ENCODE measurements at regions not wholly inside any gene's neighbourhood (a gene's known extent, or its start where the extent isn't known, plus 50 kb on each side); places are given as distances from the start of the nearest gene placed in this dataset.
"Not testable (repeated sequence)": the region's sequence is repeated elsewhere in the genome, so short reads cannot be mapped to it uniquely, and the experiment has no call there.

DNA sequence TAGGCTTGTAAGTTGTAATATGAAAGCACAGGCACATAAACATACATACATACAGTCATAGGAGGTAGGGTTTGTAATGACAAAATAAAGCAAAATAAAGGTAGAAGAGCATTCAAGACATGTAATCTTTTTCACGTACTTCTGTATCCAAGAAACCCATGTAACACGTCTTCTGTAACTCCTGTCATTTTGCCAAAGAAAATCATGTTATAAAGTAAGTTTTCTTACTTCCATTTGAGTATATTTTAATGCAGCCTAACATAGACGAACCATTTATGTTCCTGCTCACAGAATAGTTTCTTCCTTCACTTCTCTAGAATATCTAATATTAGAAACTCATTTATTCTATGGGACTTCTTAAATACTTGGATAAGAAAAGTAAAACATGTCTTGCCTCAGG, 1884.0 kb upstream of the CELF4 start:
- Histone ChIP-seq H3K4me1 (replicated peaks) (no peaks in the 10 kb centered on the region), H3K9me3 (replicated peaks) (no peaks in the 10 kb centered on the region), H3K27me3 (replicated peaks) (no peaks in the 10 kb centered on the region), H3K4me3 (no peak overlapping the region), H3K36me3 (no peaks in the 10 kb centered on the region), H3K27ac (no peak overlapping the region)
- no peak for DNase-seq (ENCODE audit: low read depth in 1 of 2, low spot score in 2 of 2)

DNA sequence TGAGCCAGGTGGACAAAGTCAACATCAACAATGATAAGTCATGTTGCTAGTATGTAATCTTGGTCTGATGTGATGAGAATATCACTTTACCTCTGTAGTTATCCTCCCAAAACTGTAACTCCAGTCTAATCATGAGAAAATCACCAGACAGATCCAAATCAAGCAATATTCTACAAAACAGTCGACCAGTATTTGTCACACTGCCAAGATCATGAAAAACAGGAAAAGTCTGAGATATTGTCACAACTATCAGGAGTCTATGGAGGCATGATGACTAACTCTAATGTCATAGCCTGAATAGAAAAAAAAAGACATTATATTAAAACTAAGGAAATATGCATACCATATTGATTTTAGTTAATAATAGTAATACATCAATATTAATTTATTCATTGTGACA, 1883.3 kb upstream of the CELF4 start:
- Histone ChIP-seq H3K36me3 (no peaks in the 10 kb centered on the region), H3K9me3 (replicated peaks) (no peaks in the 10 kb centered on the region), H3K4me1 (replicated peaks) (no peaks in the 10 kb centered on the region), H3K27ac (no peak overlapping the region), H3K27me3 (replicated peaks) (no peaks in the 10 kb centered on the region), H3K4me3 (no peak overlapping the region)
- no peak for DNase-seq (ENCODE audit: low read depth in 1 of 2, low spot score in 2 of 2)

DNA sequence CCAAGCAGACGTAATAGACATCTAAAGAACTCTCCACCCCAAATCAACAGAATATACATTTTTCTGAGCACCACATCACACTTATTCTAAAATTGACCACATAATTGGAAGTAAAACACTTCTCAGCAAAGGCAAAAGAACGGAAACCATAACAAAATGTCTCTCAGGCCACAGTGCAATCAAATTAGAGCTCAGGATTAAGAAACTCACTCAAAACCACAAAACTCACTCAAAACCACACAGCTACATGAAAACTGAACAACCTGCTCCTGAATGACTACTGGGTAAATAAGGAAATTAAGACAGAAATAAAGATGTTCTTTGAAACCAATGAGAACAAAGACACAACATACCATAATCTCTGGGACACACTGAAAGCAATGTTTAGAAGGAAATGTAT, 1879.4 kb upstream of the CELF4 start:
- not testable (repeated sequence) for H3K9me3 ChIP-seq (replicated peaks); DNase-seq (ENCODE audit: low read depth in 1 of 2, low spot score in 2 of 2); H3K36me3 ChIP-seq; H3K27ac ChIP-seq; H3K27me3 ChIP-seq (replicated peaks); H3K4me1 ChIP-seq (replicated peaks); H3K4me3 ChIP-seq

DNA sequence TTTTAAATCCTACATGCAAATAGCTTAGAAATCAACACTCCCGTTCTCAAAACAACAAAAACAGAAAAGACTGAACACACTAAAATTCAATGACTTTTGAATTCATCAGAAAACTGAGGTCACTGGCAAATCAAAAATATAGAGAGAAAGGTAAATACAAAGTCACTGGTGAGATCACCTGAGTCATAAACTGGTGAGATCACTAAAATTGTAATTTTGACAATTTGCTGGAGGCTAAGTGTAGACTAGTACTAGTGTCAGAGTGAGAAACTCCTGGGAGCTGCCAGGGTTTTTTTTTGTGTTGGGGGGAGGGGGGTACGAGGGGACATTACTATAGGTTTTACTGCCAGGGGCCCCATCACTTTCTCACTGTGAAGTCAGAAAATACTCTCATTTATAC, 1876.0 kb upstream of the CELF4 start:
- no peaks in the 10 kb centered on the region for H3K36me3 ChIP-seq
- no peaks in the 10 kb centered on the region for H3K27me3 ChIP-seq (replicated peaks)
- H3K27ac ChIP-seq, result no peak overlapping the region
- H3K4me3 ChIP-seq, result no peak overlapping the region
- no peaks in the 10 kb centered on the region for H3K4me1 ChIP-seq (replicated peaks)
- H3K9me3 ChIP-seq (replicated peaks), result peaks cover 6% of the 10 kb centered on the region; the same call in 1 of the 2 replicates
- DNase-seq (ENCODE audit: low read depth in 1 of 2, low spot score in 2 of 2), result no peak

DNA sequence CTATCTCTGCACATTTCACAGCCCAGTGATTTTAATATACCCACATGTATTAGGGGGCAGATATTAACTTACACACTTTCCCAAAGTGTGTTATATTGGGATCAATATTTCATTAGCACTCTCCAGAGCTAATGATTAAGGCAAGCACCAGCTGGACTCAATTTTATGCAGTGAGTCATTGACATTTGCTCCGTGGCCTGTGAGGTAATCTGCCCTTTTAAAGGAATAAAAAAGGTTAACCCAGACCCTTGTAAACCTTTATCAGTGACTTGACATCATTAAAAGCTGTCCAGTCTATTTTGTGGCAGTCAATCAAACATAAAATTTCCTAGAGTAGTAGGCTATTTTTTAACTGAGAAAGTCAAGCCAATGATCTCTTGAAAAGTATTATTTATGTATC, 1870.4 kb upstream of the CELF4 start:
- Histone ChIP-seq H3K4me1 (replicated peaks) (no peaks in the 10 kb centered on the region), H3K27me3 (replicated peaks) (no peaks in the 10 kb centered on the region), H3K9me3 (replicated peaks) (peaks cover 6% of the 10 kb centered on the region; the same call in 1 of the 2 replicates), H3K36me3 (no peaks in the 10 kb centered on the region), H3K27ac (no peak overlapping the region), H3K4me3 (no peak overlapping the region)
- DNase-seq (ENCODE audit: low read depth in 1 of 2, low spot score in 2 of 2), result no peak

DNA sequence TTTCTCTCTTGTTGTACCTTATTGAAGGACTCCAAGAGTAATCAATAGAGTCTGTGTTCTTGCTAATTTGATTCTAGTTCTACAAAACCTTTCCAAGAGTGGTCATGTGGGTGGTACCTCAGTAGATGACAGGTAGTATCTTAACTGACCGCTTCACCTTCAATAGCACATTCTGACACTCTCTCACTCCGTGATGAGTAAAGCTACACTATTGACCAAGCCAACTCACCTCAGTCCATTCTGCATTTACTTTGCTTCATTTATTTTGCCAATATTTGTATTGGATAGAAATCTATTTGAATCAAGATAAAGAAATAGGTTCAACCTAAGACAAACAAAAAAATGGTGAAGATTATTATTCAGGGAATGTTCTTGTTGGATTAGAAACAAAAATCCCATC, 1869.6 kb upstream of the CELF4 start:
- Histone ChIP-seq H3K27me3 (replicated peaks) (no peaks in the 10 kb centered on the region), H3K4me3 (no peak overlapping the region), H3K9me3 (replicated peaks) (peaks cover 6% of the 10 kb centered on the region; the same call in 1 of the 2 replicates), H3K27ac (no peak overlapping the region), H3K36me3 (no peaks in the 10 kb centered on the region), H3K4me1 (replicated peaks) (no peaks in the 10 kb centered on the region)
- DNase-seq (ENCODE audit: low read depth in 1 of 2, low spot score in 2 of 2), result no peak

DNA sequence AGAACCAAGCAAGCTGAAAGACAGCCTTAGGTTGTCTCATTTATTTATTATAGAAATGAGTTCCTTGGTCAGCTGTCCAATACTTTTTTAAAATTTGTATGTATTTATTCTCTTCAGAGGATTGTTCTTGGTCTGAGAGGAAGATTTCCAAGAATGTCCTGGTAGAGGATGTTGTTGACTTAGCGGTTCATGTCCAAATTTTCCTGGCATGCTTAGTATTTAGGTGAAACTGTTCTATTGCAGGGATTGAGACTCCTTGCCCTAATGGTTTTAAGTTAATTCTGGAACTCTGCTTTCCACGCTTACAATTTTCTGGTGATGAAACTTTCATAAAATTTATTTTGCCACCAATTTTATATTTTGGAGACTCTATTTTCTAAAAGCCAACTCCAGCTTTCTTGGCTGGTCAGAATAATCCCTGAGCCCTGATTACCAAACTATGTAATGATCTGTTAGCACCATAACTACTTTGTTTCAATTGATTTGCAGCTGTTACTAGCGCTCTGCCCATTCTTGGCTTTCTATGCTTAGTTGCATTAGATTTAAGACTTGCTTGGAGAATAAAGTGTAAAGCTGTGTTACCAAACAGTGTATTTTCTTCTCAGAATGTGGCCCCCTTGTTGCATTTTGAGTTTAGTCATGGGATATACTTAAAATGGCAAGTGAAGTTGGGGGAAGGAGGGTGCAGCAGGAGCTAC, 1868.8 kb upstream of the CELF4 start:
- Histone ChIP-seq H3K27ac (no peak overlapping the region), H3K9me3 (replicated peaks) (peaks cover 6% of the 10 kb centered on the region; the same call in 1 of the 2 replicates), H3K36me3 (no peaks in the 10 kb centered on the region), H3K4me3 (no peak overlapping the region), H3K27me3 (replicated peaks) (no peaks in the 10 kb centered on the region), H3K4me1 (replicated peaks) (no peaks in the 10 kb centered on the region)
- DNase-seq (ENCODE audit: low read depth in 1 of 2, low spot score in 2 of 2), result no peak

DNA sequence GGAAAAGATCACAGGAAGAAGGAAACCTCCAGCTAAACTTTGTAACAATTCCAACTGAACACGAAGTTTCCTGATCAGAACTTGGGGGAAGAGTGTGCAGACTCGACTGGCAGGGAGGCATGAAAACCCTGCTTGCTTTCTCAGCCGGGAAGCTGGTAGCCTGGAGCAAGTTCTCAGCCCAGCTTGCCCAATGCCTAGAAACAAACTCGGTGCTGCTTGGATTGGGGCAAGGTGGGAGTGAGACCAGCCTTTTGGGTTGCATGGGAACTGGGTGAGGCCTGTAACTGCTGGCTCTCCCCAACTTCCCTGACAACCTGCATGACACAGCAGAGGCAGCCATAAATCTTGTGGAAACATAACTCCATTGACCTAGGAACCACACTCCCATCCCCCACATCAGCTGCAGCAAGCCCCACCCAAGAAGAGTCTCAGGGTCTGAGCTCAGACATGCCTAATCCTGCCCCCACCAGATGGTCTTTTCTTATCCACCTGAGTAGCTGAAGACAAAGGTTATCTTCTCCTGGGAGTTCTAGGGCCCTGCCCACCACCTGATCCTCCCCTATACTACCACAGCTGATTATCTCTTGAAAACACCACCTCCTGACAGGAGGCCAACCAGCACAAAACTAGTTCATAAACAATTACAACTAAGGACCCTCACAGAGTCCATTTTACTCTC, 1859.7 kb upstream of the CELF4 start:
- Histone ChIP-seq H3K4me3 (no peak overlapping the region), H3K27ac (no peak overlapping the region), H3K9me3 (replicated peaks) (peaks cover 7% of the 10 kb centered on the region; the same call in 1 of the 2 replicates), H3K27me3 (replicated peaks) (no peaks in the 10 kb centered on the region), H3K36me3 (no peaks in the 10 kb centered on the region), H3K4me1 (replicated peaks) (no peaks in the 10 kb centered on the region)
- no peak for DNase-seq (ENCODE audit: low read depth in 1 of 2, low spot score in 2 of 2)

DNA sequence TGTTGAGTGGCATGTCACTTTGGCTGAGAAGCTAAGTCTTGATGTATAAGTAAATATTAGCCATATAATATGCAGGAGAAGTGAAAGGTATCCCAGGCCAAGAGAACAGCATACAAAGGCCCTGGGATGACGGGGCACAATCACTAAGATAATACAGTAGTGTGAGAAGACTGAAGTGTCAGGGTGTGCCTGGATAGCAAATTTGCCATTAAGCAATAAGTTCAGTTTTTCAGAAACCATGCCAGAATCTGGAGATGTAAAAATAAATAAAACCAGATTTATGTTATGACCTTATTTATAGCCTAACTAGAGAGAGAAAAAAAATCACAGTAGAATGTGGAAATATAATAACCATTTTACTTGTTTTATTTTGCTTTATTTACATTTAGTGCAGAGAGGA, 1858.7 kb upstream of the CELF4 start:
- peaks cover 7% of the 10 kb centered on the region; the same call in 1 of the 2 replicates for H3K9me3 ChIP-seq (replicated peaks)
- no peaks in the 10 kb centered on the region for H3K27me3 ChIP-seq (replicated peaks)
- H3K4me1 ChIP-seq (replicated peaks), result no peaks in the 10 kb centered on the region
- DNase-seq (ENCODE audit: low read depth in 1 of 2, low spot score in 2 of 2), result no peak
- H3K4me3 ChIP-seq, result no peak overlapping the region
- H3K27ac ChIP-seq, result no peak overlapping the region
- no peaks in the 10 kb centered on the region for H3K36me3 ChIP-seq

DNA sequence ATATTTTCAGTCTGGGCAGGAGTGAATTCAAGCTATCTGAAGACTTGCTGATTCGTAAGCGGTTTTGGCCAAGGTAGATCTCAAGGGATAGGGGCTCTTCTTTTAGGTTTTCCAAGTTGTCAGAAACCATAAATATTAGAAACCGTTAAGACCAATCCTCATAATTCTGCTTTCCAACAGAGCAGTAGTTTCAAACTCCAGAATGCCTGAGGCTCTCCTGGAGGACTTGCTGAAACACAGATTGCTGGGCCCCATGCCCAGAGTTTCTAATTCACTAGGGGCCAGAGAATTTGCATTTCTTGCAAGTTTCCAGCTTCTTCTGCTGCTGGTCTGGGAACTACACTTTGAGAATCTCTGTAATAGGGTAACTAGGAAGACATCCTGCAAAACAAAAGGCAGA, 1855.7 kb upstream of the CELF4 start:
- Histone ChIP-seq H3K9me3 (replicated peaks) (peaks cover 7% of the 10 kb centered on the region; the same call in 1 of the 2 replicates), H3K36me3 (no peaks in the 10 kb centered on the region), H3K4me1 (replicated peaks) (no peaks in the 10 kb centered on the region), H3K27me3 (replicated peaks) (no peaks in the 10 kb centered on the region), H3K27ac (no peak overlapping the region), H3K4me3 (no peak overlapping the region)
- DNase-seq (ENCODE audit: low read depth in 1 of 2, low spot score in 2 of 2), result no peak

DNA sequence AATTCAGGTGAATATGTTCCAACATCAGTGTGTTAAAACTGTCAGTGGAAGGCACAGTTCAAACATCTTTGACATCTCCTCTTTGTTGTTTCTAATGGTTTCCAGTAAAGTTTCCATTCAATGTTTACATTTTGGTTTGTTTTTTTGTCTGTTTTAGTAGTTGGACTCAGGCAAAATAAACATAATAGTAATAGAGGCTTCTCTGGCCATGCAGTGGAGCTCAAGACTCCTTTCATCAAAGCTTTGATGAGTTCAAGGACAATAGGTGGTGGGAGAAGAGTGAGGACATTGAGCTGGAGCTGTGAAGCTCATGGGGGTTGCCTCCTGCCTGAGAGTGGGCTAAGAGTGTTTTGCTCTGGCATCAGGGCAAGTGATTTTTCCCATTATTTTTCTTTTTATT, 1853.7 kb upstream of the CELF4 start:
- no peak overlapping the region for H3K27ac ChIP-seq
- H3K4me1 ChIP-seq (replicated peaks), result no peaks in the 10 kb centered on the region
- H3K36me3 ChIP-seq, result no peaks in the 10 kb centered on the region
- no peak overlapping the region for H3K4me3 ChIP-seq
- H3K9me3 ChIP-seq (replicated peaks), result peaks cover 7% of the 10 kb centered on the region; the same call in 1 of the 2 replicates
- DNase-seq (ENCODE audit: low read depth in 1 of 2, low spot score in 2 of 2), result no peak
- no peaks in the 10 kb centered on the region for H3K27me3 ChIP-seq (replicated peaks)

DNA sequence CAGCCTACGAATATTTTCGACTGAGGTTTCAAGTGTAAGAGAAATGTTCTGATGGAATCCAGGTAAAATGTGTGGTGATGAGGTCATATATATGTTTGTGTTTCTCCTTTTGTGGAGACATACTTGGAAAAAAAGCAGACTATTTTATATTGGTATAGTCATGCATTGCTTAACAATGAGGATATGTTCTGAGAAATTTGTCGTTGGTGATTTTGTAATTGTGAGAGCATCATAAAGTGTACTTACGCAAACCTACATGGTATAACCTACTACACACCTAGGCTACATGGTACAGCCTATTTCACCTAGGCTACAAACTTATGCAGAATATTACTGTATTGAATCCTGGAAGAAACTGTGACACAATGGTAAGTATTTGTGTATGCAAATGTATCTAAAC, 1849.9 kb upstream of the CELF4 start:
- no peak overlapping the region for H3K4me3 ChIP-seq

DNA sequence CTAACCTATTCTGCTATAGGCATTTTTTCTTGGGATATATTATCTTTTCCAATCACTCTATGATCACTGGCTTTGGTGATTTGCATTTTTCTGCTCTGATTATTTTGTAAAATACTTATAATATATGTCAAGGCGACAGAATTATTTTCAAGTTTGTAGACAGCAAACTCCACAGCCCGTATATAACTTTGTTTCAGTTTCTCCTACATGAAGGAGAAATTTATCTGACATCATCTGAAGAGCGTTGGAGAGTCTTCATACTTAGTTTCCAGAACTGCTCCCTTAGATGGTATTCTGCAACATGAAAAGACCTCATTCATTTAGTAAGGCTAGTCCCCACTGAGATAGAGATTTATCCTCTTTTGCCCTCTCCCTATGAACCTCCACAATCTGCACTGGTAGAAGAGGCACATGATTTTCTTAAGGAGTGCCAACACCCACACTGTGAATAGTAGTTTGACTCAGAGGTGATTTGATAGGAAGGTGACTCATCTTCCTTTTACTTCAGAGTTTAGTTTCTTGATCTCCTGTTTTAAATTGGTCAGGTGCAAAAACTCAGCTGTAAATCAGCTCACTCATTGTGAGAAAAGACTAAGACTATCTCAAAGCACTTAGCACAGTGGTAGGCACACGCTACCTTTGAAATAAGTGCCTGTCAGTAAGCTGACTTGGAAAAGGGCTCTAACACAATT, 1848.6 kb upstream of the CELF4 start:
- DNase-seq (ENCODE audit: low read depth in 1 of 2, low spot score in 2 of 2), result no peak
- Histone ChIP-seq H3K27me3 (replicated peaks) (no peaks in the 10 kb centered on the region), H3K9me3 (replicated peaks) (peaks cover 4% of the 10 kb centered on the region; the same call in 1 of the 2 replicates), H3K4me1 (replicated peaks) (no peaks in the 10 kb centered on the region), H3K36me3 (no peaks in the 10 kb centered on the region), H3K4me3 (no peak overlapping the region), H3K27ac (no peak overlapping the region)

More for the DNA sequence above, 1849.9 kb upstream of the CELF4 start:
- no peaks in the 10 kb centered on the region for H3K36me3 ChIP-seq
- no peak for DNase-seq (ENCODE audit: low read depth in 1 of 2, low spot score in 2 of 2)
- H3K27ac ChIP-seq, result no peak overlapping the region
- H3K9me3 ChIP-seq (replicated peaks), result peaks cover 4% of the 10 kb centered on the region; the same call in 1 of the 2 replicates
- H3K27me3 ChIP-seq (replicated peaks), result no peaks in the 10 kb centered on the region
- H3K4me1 ChIP-seq (replicated peaks), result no peaks in the 10 kb centered on the region

DNA sequence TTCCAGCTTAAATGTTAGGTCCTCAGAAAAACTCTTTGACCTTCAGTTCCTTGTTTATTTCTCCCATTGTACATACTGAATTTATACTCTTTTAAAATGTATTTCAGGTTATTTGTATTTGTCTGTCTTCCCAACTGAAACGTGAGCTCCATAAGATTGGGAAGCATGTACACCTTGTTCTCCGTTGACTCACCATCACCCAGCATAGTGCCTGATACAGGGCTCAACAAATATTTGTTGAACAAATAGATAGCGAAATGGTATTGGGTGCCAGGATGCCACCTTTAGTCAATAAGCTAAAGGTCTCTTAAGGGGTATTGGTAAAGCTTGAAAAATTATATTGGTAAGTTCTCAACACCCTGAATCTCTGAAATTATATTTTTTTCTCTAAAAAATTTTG, 1841.3 kb upstream of the CELF4 start:
- DNase-seq (ENCODE audit: low read depth in 1 of 2, low spot score in 2 of 2), result no peak
- Histone ChIP-seq H3K4me1 (replicated peaks) (no peaks in the 10 kb centered on the region), H3K27ac (no peak overlapping the region)

More for the DNA sequence above, 1841.3 kb upstream of the CELF4 start:
- Histone ChIP-seq H3K27me3 (replicated peaks) (no peaks in the 10 kb centered on the region), H3K36me3 (no peaks in the 10 kb centered on the region), H3K4me3 (no peak overlapping the region), H3K9me3 (replicated peaks) (peaks cover under 1% of the 10 kb centered on the region; the same call in 1 of the 2 replicates)
